Stomach (tissue), 4 donors: ENCODE measurements at regions not wholly inside any gene's neighbourhood (a gene's known extent, or its start where the extent isn't known, plus 50 kb on each side); places are given as distances from the start of the nearest gene placed in this dataset.

ENCODE experiments used
- CTCF ChIP-seq, 7 experiments: fragments of 450-650 bp in 4 of 7; fragments of 200-600 bp in 3 of 7; sonication (generic) in 3 of 7; IDR thresholded peaks; one replicate each; pipeline ENCODE4 v1.5.1; 2016 to 2019; ENCODE audit warnings: antibody characterized with exemption in 7 of 7, control low read depth in 2 of 7, mild to moderate bottlenecking in 1 of 7
- POLR2A ChIP-seq, 4 donors: fragments of 450-650 bp; IDR thresholded peaks; one replicate each; pipeline ENCODE4 v1.6.1; 2016; ENCODE audit warnings: antibody characterized with exemption in 4 of 4, control low read depth in 2 of 4, mild to moderate bottlenecking in 1 of 4, moderate library complexity in 1 of 4
- POLR2AphosphoS5 ChIP-seq, 3 donors: sonication (generic); formaldehyde crosslinking; IDR thresholded peaks; one replicate each; pipeline ENCODE4 v1.6.1; 2016; ENCODE audit warnings: antibody characterized with exemption in 3 of 3

GRCh38 chr5:163988566-163988965, 483.1 kb downstream of the MAT2B start:
- TF ChIP-seq POLR2A (IDR thresholded peaks at IDR 0.05) (no peak), CTCF (IDR thresholded peaks at IDR 0.05) (no peak), POLR2AphosphoS5 (IDR thresholded peaks at IDR 0.05) (no peak)
